Fibroblast of lung (primary cell): ENCODE measurements at regions not wholly inside any gene's neighbourhood (a gene's known extent, or its start where the extent isn't known, plus 50 kb on each side); places are given as distances from the start of the nearest gene placed in this dataset.

ENCODE experiments used
- DNase-seq, 2 donors: peaks; one replicate each; pipeline versions ENCODE4 v3.0.0 to v3.0.0-alpha.2; 2010; ENCODE audit warnings: low read depth in 2 of 2
- H2AFZ ChIP-seq: 2 replicates; pipeline ENCODE4 v1.5.1; 2012; ENCODE audit warnings: low read length, control low read depth, inconsistent platforms
- H3K27ac ChIP-seq: 2 replicates; pipeline ENCODE4 v1.5.1; 2011; ENCODE audit warnings: low read length, control low read depth; ENCODE audit not compliant: insufficient read depth
- H3K27me3 ChIP-seq: 2 replicates; pipeline ENCODE4 v1.5.1; 2011; ENCODE audit warnings: mild to moderate bottlenecking, low read length; ENCODE audit not compliant: control insufficient read depth, insufficient read depth
- H3K36me3 ChIP-seq: 2 replicates; pipeline ENCODE4 v1.5.1; 2011; ENCODE audit warnings: low read length; ENCODE audit not compliant: control insufficient read depth, insufficient read depth
- H3K4me1 ChIP-seq: 2 replicates; pipeline ENCODE4 v1.5.1; 2011; ENCODE audit warnings: low read length; ENCODE audit not compliant: control insufficient read depth, insufficient read depth; ENCODE audit errors: extremely low read depth
- H3K4me2 ChIP-seq: 2 replicates; pipeline ENCODE4 v1.5.1; 2011; ENCODE audit warnings: low read length, control low read depth; ENCODE audit not compliant: insufficient read depth; ENCODE audit errors: extremely low read depth
- H3K4me3 ChIP-seq, 4 experiments: fragments of 200-600 bp in 1 of 4; sonication (generic) in 1 of 4; replicated peaks in 1 of 4; 2 replicates each; pipeline ENCODE4 v1.5.1; 2011 to 2016; ENCODE audit warnings: low read length in 4 of 4, low read depth in 3 of 4, mild to moderate bottlenecking in 3 of 4, control low read depth in 2 of 4, inconsistent platforms in 1 of 4, mixed read lengths in 1 of 4; ENCODE audit not compliant: insufficient read depth in 1 of 4; ENCODE audit errors: control extremely low read depth in 1 of 4
- H3K79me2 ChIP-seq: 2 replicates; pipeline ENCODE4 v1.5.1; 2012; ENCODE audit warnings: mild to moderate bottlenecking, low read length, inconsistent platforms; ENCODE audit not compliant: control insufficient read depth, insufficient read depth
- H3K9ac ChIP-seq: 2 replicates; pipeline ENCODE4 v1.5.1; 2011; ENCODE audit warnings: mild to moderate bottlenecking, low read length, control low read depth; ENCODE audit not compliant: insufficient read depth
- H3K9me3 ChIP-seq: 2 replicates; pipeline ENCODE4 v1.5.1; 2012; ENCODE audit warnings: low read depth, low read length; ENCODE audit not compliant: control insufficient read depth, insufficient read depth
- H4K20me1 ChIP-seq: 2 replicates; pipeline ENCODE4 v1.5.1; 2011; ENCODE audit warnings: low read length; ENCODE audit not compliant: control insufficient read depth, insufficient read depth; ENCODE audit errors: extremely low read depth
- EZH2 ChIP-seq: IDR thresholded peaks from 2 replicates; pipeline ENCODE4 v1.5.1; 2012; ENCODE audit warnings: low read length, control low read depth, mild to moderate bottlenecking; ENCODE audit errors: missing control alignments
- TF ChIP-seq, protein P1 (sequence below), 2 donors: IDR thresholded peaks in 1 of 2; conservative IDR thresholded peaks in 1 of 2; 1 replicate in 1 of 2; 2 replicates in 1 of 2; pipeline ENCODE4 v1.5.1; 2011 to 2012; ENCODE audit warnings: low read length in 2 of 2, control low read depth in 1 of 2, inconsistent platforms in 1 of 2, low read depth in 1 of 2, mild to moderate bottlenecking in 1 of 2

DNA sequence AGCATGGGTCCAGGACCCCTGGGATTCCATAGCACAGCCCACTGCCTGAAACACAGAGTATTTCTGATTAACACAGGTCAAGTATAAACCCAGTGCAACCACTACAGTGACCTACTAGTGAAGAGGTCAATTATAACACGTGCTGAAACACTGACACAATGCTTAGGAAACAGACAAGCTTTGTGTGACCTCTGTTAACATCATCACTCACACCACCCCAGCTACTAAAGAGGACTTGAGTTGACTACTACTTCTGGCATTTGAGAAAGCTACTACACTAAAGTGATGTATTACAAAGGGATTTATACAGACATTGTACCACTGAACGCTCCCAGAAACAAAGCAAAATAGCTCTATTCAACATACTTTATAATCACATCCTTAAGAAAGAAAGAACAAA, 1935.9 kb upstream of the PCDH20 start:
- DNase-seq, result peak; percentile 1 to 43
- Histone ChIP-seq H3K4me2 (no peak overlapping the region), H3K4me1 (no peaks in the 10 kb centered on the region), H3K9ac (no peak overlapping the region), H2AFZ (no peak overlapping the region), H3K27ac (no peak overlapping the region), H3K79me2 (no peaks in the 10 kb centered on the region), H3K4me3 (no peak overlapping the region), H3K36me3 (no peaks in the 10 kb centered on the region), H3K27me3 (no peaks in the 10 kb centered on the region), H3K9me3 (no peaks in the 10 kb centered on the region), H4K20me1 (no peaks in the 10 kb centered on the region)
- TF ChIP-seq, protein P1, sequence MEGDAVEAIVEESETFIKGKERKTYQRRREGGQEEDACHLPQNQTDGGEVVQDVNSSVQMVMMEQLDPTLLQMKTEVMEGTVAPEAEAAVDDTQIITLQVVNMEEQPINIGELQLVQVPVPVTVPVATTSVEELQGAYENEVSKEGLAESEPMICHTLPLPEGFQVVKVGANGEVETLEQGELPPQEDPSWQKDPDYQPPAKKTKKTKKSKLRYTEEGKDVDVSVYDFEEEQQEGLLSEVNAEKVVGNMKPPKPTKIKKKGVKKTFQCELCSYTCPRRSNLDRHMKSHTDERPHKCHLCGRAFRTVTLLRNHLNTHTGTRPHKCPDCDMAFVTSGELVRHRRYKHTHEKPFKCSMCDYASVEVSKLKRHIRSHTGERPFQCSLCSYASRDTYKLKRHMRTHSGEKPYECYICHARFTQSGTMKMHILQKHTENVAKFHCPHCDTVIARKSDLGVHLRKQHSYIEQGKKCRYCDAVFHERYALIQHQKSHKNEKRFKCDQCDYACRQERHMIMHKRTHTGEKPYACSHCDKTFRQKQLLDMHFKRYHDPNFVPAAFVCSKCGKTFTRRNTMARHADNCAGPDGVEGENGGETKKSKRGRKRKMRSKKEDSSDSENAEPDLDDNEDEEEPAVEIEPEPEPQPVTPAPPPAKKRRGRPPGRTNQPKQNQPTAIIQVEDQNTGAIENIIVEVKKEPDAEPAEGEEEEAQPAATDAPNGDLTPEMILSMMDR (conservative IDR thresholded peaks at IDR 0.05 in 1 of 2, IDR thresholded peaks at IDR 0.05 in 1 of 2; ENCODE audit: low read depth in 1 of 2, low read length in 2 of 2), result no peak
- TF ChIP-seq EZH2, result no peak

DNA sequence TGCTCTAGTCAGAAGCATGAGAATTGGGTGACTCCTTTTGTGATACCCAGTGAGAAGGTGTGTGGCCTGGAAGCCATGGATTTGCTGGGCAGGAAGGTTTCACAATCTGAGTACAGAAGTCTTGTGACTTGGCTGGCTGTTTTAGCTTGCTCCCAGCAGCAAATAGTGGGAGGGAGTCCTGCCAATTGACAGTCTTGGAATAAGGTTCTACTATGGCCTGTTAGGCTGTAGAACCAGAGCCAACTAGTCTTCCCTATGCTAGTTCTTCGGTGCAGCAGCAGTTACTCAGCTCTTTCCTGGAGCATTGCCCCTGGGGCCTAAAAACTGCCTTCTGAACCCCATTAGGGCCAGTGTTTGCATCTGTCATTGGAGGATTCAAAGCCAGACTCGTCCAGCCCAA, 1935.4 kb upstream of the PCDH20 start:
- no peaks in the 10 kb centered on the region for H3K79me2 ChIP-seq
- TF ChIP-seq, protein P1 (conservative IDR thresholded peaks at IDR 0.05 in 1 of 2, IDR thresholded peaks at IDR 0.05 in 1 of 2; ENCODE audit: low read depth in 1 of 2, low read length in 2 of 2), result no peak
- no peak for TF ChIP-seq EZH2
- no peaks in the 10 kb centered on the region for H3K4me1 ChIP-seq
- no peaks in the 10 kb centered on the region for H4K20me1 ChIP-seq
- H3K27ac ChIP-seq, result no peak overlapping the region
- peak in 1 of 2 donors; percentile 31 for DNase-seq
- H3K4me2 ChIP-seq, result no peak overlapping the region
- no peaks in the 10 kb centered on the region for H3K27me3 ChIP-seq
- no peaks in the 10 kb centered on the region for H3K9me3 ChIP-seq
- no peaks in the 10 kb centered on the region for H3K36me3 ChIP-seq
- H3K9ac ChIP-seq, result no peak overlapping the region
- no peak overlapping the region for H2AFZ ChIP-seq
- H3K4me3 ChIP-seq, result no peak overlapping the region

DNA sequence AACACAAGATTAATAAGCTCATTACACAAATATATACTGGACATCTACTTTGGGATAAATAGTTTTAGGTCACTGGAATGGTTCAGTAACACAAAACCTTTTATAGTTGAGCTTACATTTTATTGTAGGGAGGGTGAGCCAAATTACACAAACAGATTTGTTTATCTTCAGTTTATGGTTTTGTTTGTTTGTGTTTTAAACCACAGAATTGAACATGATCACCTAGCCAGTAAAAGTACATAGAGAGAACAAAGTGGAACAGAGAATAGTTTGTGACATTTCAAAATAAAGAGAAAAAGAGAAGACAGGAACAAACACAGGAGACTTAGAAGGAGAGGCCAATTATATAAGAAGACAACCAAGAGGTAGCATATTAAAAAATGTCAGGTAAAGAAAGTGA, 1930.2 kb upstream of the PCDH20 start:
- Histone ChIP-seq H3K36me3 (no peaks in the 10 kb centered on the region), H4K20me1 (no peaks in the 10 kb centered on the region), H3K4me1 (no peaks in the 10 kb centered on the region), H3K9me3 (no peaks in the 10 kb centered on the region), H3K27ac (no peak overlapping the region), H2AFZ (no peak overlapping the region), H3K4me3 (no peak overlapping the region), H3K79me2 (no peaks in the 10 kb centered on the region), H3K4me2 (no peak overlapping the region), H3K9ac (no peak overlapping the region), H3K27me3 (no peaks in the 10 kb centered on the region)
- TF ChIP-seq, protein P1 (conservative IDR thresholded peaks at IDR 0.05 in 1 of 2, IDR thresholded peaks at IDR 0.05 in 1 of 2; ENCODE audit: low read depth in 1 of 2, low read length in 2 of 2), result no peak
- TF ChIP-seq EZH2, result no peak
- no peak for DNase-seq
